ENCODE measurements at regions not wholly inside any gene's neighbourhood (a gene's known extent, or its start where the extent isn't known, plus 50 kb on each side); places are given as distances from the start of the nearest gene placed in this dataset.

DNA sequence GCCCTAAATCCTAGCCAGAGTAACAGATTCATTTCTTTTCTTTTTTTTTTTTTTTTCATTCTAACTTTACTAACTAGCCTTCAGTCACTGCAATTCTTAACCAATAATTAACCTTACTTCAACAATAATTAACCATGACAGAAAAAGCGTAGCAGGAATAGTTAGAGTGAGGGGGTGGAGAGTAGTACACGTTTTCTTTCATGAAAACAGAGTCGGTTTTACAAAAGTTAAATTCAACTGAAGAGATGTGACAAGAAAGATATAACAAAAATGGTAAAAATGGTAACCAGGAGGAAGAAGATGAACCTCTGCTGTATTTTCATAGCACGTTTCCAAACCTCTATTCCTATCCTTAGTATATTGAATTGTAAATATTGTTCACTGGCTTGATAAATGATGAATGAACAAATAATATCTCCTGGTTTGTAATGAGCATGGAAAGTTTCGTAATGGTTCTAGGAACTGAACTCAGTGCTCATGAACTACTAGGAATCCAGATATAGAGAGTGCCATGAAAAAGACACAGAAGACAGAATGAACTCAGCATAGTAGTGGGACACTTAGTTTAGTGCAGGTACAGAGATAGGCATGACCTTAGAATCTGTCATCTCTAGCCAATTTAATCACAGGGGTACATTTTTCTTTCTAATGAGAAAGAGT lies 116.5 kb upstream of the ANO5 start:
- ChIA-PET CTCF (no interaction called here), POLR2A (no interaction called here)
- no peak for DNase-seq (ENCODE audit: extremely low spot score)
- TF ChIP-seq, protein P1, sequence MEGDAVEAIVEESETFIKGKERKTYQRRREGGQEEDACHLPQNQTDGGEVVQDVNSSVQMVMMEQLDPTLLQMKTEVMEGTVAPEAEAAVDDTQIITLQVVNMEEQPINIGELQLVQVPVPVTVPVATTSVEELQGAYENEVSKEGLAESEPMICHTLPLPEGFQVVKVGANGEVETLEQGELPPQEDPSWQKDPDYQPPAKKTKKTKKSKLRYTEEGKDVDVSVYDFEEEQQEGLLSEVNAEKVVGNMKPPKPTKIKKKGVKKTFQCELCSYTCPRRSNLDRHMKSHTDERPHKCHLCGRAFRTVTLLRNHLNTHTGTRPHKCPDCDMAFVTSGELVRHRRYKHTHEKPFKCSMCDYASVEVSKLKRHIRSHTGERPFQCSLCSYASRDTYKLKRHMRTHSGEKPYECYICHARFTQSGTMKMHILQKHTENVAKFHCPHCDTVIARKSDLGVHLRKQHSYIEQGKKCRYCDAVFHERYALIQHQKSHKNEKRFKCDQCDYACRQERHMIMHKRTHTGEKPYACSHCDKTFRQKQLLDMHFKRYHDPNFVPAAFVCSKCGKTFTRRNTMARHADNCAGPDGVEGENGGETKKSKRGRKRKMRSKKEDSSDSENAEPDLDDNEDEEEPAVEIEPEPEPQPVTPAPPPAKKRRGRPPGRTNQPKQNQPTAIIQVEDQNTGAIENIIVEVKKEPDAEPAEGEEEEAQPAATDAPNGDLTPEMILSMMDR (IDR thresholded peaks at IDR 0.05; ENCODE audit: control extremely low read depth, extremely low read depth, low read depth, missing control alignments), result no peak

DNA sequence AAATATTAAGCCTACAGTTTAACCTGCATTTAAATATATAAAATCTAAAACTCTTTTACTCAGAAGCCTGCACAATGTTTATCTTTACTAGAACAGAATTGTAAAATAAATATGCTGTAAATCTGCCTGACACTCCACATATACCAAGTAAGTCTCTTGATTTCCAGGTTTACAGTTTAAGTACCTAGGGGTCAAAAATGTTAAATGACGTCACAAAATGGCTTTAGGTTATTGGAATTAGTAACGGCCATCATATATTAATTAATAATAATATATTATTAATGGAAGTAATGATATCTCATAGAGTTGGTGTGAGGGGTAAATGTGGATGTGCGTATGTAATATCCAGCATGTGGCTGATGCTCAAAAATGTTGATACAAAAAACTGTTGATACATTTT lies 114.8 kb upstream of the ANO5 start:
- no peak for DNase-seq (ENCODE audit: extremely low spot score)
- CTCF ChIA-PET, result no interaction called here
- TF ChIP-seq, protein P1 (IDR thresholded peaks at IDR 0.05; ENCODE audit: control extremely low read depth, extremely low read depth, low read depth, missing control alignments), result no peak
- POLR2A ChIA-PET, result no interaction called here

DNA sequence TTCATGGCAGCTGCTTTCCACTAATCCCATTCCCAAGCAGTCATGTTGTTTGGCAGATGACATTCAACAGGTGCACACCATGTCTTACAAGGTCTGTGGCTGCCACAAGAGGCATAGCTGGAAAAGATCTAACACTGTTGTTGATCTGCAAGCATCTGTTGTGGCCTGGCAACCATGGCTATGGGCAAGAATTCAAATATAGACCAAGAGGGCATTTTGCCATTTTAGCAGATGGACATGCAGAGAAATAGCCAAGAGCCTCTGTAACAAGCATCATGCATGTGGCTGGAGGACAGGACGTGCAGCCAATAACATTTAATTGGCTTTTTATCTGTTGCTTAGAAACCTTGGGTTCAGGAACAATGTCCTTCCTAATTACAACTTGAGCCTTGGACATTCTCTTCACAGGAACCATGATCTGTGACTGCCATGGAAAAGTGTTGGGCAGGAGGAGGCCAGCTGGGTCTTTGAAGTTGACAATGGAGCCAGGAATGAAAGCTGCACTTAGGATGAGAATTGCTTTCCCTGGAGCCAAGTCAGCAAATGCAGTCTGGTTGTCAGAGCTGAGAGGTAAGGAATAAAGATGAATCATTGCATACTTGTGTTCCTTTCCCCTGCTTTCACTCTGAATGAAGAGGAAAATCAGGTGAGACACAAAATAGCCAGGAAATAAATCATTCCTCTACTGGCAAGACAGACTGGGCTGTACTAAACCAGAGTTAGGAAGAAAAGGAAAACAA lies 113.6 kb upstream of the ANO5 start:
- POLR2A ChIA-PET, result no interaction called here
- TF ChIP-seq, protein P1 (IDR thresholded peaks at IDR 0.05; ENCODE audit: control extremely low read depth, extremely low read depth, low read depth, missing control alignments), result no peak
- CTCF ChIA-PET, result interaction anchor here (0.8 to 1.4 kb wide), 2 partner anchors 12 to 26 kb away, joined by 3 read pairs; no protein-coding TSS in a partner anchor
- DNase-seq (ENCODE audit: extremely low spot score), result no peak

DNA sequence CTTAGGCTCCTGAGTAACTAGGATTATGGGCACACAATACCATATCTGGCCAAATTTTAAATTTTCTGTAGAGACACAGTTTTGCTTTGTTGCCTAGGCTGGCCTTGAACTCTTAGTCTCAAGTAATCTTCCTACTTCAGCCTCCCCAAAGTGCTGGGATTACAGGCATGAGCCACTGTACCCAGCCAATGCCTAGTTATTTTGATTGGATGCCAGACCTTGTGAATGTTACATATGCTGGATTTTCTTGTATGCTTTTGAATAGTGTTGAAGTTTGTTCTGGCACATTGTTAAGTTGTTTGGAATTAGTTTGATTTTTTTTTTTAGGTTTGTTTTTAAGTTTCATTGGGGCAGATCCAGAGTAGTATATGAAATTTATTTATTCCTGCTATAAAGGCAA lies 110.7 kb upstream of the ANO5 start:
- TF ChIP-seq, protein P1 (IDR thresholded peaks at IDR 0.05; ENCODE audit: control extremely low read depth, extremely low read depth, low read depth, missing control alignments), result no peak
- DNase-seq (ENCODE audit: extremely low spot score), result no peak
- ChIA-PET CTCF (no interaction called here), POLR2A (no interaction called here)

DNA sequence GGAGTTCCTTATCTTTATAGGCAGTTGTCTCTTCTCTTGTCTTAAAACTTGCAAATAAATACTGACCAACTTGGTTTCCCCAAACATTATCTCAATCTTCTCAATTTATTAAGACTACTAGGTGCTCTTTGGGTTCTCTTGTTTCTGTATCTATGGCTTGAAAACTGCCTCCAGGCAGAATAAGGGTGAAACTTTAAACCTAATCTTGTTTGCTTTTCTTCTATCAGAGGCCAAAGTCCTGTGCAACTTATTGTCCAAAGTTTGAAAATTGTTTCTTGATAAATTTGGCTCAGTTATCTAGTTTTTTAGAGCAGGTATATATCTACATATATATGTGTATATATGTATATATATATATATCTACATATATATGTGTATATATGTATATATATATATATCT lies 110.1 kb upstream of the ANO5 start:
- TF ChIP-seq, protein P1 (IDR thresholded peaks at IDR 0.05; ENCODE audit: control extremely low read depth, extremely low read depth, low read depth, missing control alignments), result no peak
- POLR2A ChIA-PET, result no interaction called here
- DNase-seq (ENCODE audit: extremely low spot score), result no peak
- CTCF ChIA-PET, result no interaction called here

DNA sequence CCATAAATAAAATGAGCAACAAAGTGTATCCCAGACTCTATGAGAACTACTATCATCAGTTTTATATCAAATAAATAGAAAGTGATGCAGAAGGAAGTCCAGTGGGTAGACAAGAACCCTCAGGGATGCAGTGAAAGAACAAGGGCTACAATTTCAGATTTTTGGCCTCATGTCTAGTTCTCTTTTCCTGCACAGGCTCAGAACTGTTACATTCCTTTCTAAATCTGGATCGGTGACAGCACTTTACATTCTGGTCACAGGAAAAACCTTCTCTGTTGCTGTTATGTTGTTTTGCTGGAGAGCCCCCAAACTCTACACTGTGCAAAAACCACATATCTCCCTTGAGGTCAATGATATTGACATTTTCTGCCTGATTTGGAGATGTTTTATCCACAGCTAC lies 108.8 kb upstream of the ANO5 start:
- CTCF ChIA-PET, result no interaction called here
- TF ChIP-seq, protein P1 (IDR thresholded peaks at IDR 0.05; ENCODE audit: control extremely low read depth, extremely low read depth, low read depth, missing control alignments), result no peak
- POLR2A ChIA-PET, result no interaction called here
- no peak for DNase-seq (ENCODE audit: extremely low spot score)
